GM12872 (cell line): ENCODE measurements at regions not wholly inside any gene's neighbourhood (a gene's known extent, or its start where the extent isn't known, plus 50 kb on each side); places are given as distances from the start of the nearest gene placed in this dataset.

Source experiments
- CTCF ChIP-seq: IDR thresholded peaks from 3 replicates; pipeline ENCODE4 v1.5.1; 2011; ENCODE audit warnings: low read depth, mild to moderate bottlenecking, low read length, moderate library complexity; ENCODE audit not compliant: insufficient read depth

GRCh38 chr6:780706-781105 is 87.8 kb upstream of the EXOC2 start:
- no peak for TF ChIP-seq CTCF

GRCh38 chr6:776951-777350 is 84.0 kb upstream of the EXOC2 start:
- TF ChIP-seq CTCF = no peak

GRCh38 chr6:776528-776931 is 83.6 kb upstream of the EXOC2 start:
- TF ChIP-seq CTCF = no peak

GRCh38 chr6:775863-776262 is 82.9 kb upstream of the EXOC2 start:
- TF ChIP-seq CTCF = no peak

GRCh38 chr6:767755-768512 is 75.0 kb upstream of the EXOC2 start:
- TF ChIP-seq CTCF = no peak

- no peak for TF ChIP-seq CTCF
Measured at GRCh38 chr6:766625-767024, 73.7 kb upstream of the EXOC2 start.

GRCh38 chr6:761997-762396 is 69.1 kb upstream of the EXOC2 start:
- TF ChIP-seq CTCF = no peak
